ENCODE measurements at regions not wholly inside any gene's neighbourhood (a gene's known extent, or its start where the extent isn't known, plus 50 kb on each side); places are given as distances from the start of the nearest gene placed in this dataset.
"Not testable (repeated sequence)": the region's sequence is repeated elsewhere in the genome, so short reads cannot be mapped to it uniquely, and the experiment has no call there.

- H3K9me3 ChIP-seq (ENCODE audit: control insufficient read depth, insufficient read depth, low read length): no peaks in the 10 kb centered on the region
- POLR2A ChIA-PET: no interaction called here
- no peak for DNase-seq (ENCODE audit: low read depth, low spot score)
- CTCF ChIA-PET: no interaction called here
- no peak for TF ChIP-seq CTCF (IDR thresholded peaks at IDR 0.05; ENCODE audit: low read depth, low read length)
- H3K27ac ChIP-seq (ENCODE audit: low read depth, low read length): no peak overlapping the region
- no peak overlapping the region for H3K4me3 ChIP-seq (ENCODE audit: low read depth, low read length)
- no peaks in the 10 kb centered on the region for H3K27me3 ChIP-seq (ENCODE audit: control insufficient read depth, insufficient read depth, low read length)
Observed at GRCh38 chr2:106009096-106009495, 185.0 kb downstream of the UXS1 start.

- ChIA-PET CTCF (no interaction called here), POLR2A (no interaction called here)
- no peak for DNase-seq (ENCODE audit: low read depth, low spot score)
- Histone ChIP-seq H3K4me3 (ENCODE audit: low read depth, low read length) (no peak overlapping the region), H3K27ac (ENCODE audit: low read depth, low read length) (no peak overlapping the region), H3K27me3 (ENCODE audit: control insufficient read depth, insufficient read depth, low read length) (no peaks in the 10 kb centered on the region), H3K9me3 (ENCODE audit: control insufficient read depth, insufficient read depth, low read length) (no peaks in the 10 kb centered on the region)
- no peak for TF ChIP-seq CTCF (IDR thresholded peaks at IDR 0.05; ENCODE audit: low read depth, low read length)
Observed at GRCh38 chr2:106004851-106005250, 189.2 kb downstream of the UXS1 start.

GRCh38 chr2:105999211-105999989 is 194.7 kb downstream of the UXS1 start:
- no peak overlapping the region for H3K4me3 ChIP-seq (ENCODE audit: low read depth, low read length)
- TF ChIP-seq CTCF (IDR thresholded peaks at IDR 0.05; ENCODE audit: low read depth, low read length): no peak
- no peak for DNase-seq (ENCODE audit: low read depth, low spot score)
- POLR2A ChIA-PET: no interaction called here
- H3K27ac ChIP-seq (ENCODE audit: low read depth, low read length): no peak overlapping the region
- H3K27me3 ChIP-seq (ENCODE audit: control insufficient read depth, insufficient read depth, low read length): no peaks in the 10 kb centered on the region
- CTCF ChIA-PET: no interaction called here
- peaks cover 6% of the 10 kb centered on the region; the same call in 1 of the 2 replicates for H3K9me3 ChIP-seq (ENCODE audit: control insufficient read depth, insufficient read depth, low read length)

GRCh38 chr2:105997711-105998110 is 196.4 kb downstream of the UXS1 start:
- Histone ChIP-seq H3K27me3 (ENCODE audit: control insufficient read depth, insufficient read depth, low read length) (no peaks in the 10 kb centered on the region), H3K9me3 (ENCODE audit: control insufficient read depth, insufficient read depth, low read length) (peaks cover 8% of the 10 kb centered on the region; the same call in 1 of the 2 replicates), H3K27ac (ENCODE audit: low read depth, low read length) (no peak overlapping the region), H3K4me3 (ENCODE audit: low read depth, low read length) (no peak overlapping the region)
- ChIA-PET CTCF (no interaction called here), POLR2A (no interaction called here)
- no peak for TF ChIP-seq CTCF (IDR thresholded peaks at IDR 0.05; ENCODE audit: low read depth, low read length)
- DNase-seq (ENCODE audit: low read depth, low spot score): no peak

- ChIA-PET POLR2A (no interaction called here), CTCF (interaction anchor here (0.9 kb wide), 1 partner anchor 53 kb away, joined by 3 read pairs; no protein-coding TSS in a partner anchor)
- Histone ChIP-seq H3K9me3 (ENCODE audit: control insufficient read depth, insufficient read depth, low read length) (peaks cover 13% of the 10 kb centered on the region; the same call in 1 of the 2 replicates), H3K4me3 (ENCODE audit: low read depth, low read length) (no peak overlapping the region), H3K27ac (ENCODE audit: low read depth, low read length) (no peak overlapping the region), H3K27me3 (ENCODE audit: control insufficient read depth, insufficient read depth, low read length) (no peaks in the 10 kb centered on the region)
- no peak for TF ChIP-seq CTCF (IDR thresholded peaks at IDR 0.05; ENCODE audit: low read depth, low read length)
- DNase-seq (ENCODE audit: low read depth, low spot score): no peak
Observed at GRCh38 chr2:105990624-105991023, 203.5 kb downstream of the UXS1 start.

GRCh38 chr2:105989803-105990202 is 204.3 kb downstream of the UXS1 start:
- DNase-seq (ENCODE audit: low read depth, low spot score); CTCF ChIA-PET; H3K27ac ChIP-seq (ENCODE audit: low read depth, low read length); H3K4me3 ChIP-seq (ENCODE audit: low read depth, low read length); H3K27me3 ChIP-seq (ENCODE audit: control insufficient read depth, insufficient read depth, low read length); POLR2A ChIA-PET: not testable (repeated sequence)
- peaks cover 10% of the 10 kb centered on the region; the same call in 1 of the 2 replicates for H3K9me3 ChIP-seq (ENCODE audit: control insufficient read depth, insufficient read depth, low read length)

Measured in AG04450 (cell line).